ENCODE measurements at regions not wholly inside any gene's neighbourhood (a gene's known extent, or its start where the extent isn't known, plus 50 kb on each side); places are given as distances from the start of the nearest gene placed in this dataset.

- TF ChIP-seq CTCF (IDR thresholded peaks at IDR 0.05; ENCODE audit: low read depth, low read length) (no peak), EZH2phosphoT487 (IDR thresholded peaks at IDR 0.05; ENCODE audit: low read depth) (no peak)
Measured at GRCh38 chr18:49722477-49722876, 90.9 kb downstream of the ACAA2 start.
